HFFc6 (cell line): ENCODE measurements at regions not wholly inside any gene's neighbourhood (a gene's known extent, or its start where the extent isn't known, plus 50 kb on each side); places are given as distances from the start of the nearest gene placed in this dataset.

ENCODE experiments used
- DNase-seq: peaks from one replicate; pipeline ENCODE4 v3.0.0-alpha.2; 2018
- H3K27ac Mint-ChIP-seq: 2 replicates; pipeline ENCODE4 v1.8.0; 2020; ENCODE audit warnings: mild to moderate bottlenecking, mixed read lengths
- H3K27me3 Mint-ChIP-seq: 2 replicates; pipeline ENCODE4 v1.8.0; 2021; ENCODE audit warnings: mild to moderate bottlenecking, moderate library complexity, mixed read lengths; ENCODE audit not compliant: insufficient read depth
- H3K36me3 Mint-ChIP-seq: 2 replicates; pipeline ENCODE4 v1.8.0; 2021; ENCODE audit warnings: low read depth, mixed read lengths
- H3K4me1 Mint-ChIP-seq: 2 replicates; pipeline ENCODE4 v1.8.0; 2020; ENCODE audit warnings: low read depth, mixed read lengths
- H3K4me3 Mint-ChIP-seq: 2 replicates; pipeline ENCODE4 v1.8.0; 2020; ENCODE audit warnings: mild to moderate bottlenecking, moderate library complexity, mixed read lengths
- H3K9me3 Mint-ChIP-seq: 2 replicates; pipeline ENCODE4 v1.8.0; 2020; ENCODE audit warnings: mild to moderate bottlenecking, mixed read lengths
- TF ChIP-seq, protein P1 (sequence below): fragments of 200-600 bp; sonication (generic); IDR thresholded peaks from 2 replicates; pipeline ENCODE4 v1.5.0; 2021; ENCODE audit warnings: antibody characterized with exemption, mild to moderate bottlenecking

DNA sequence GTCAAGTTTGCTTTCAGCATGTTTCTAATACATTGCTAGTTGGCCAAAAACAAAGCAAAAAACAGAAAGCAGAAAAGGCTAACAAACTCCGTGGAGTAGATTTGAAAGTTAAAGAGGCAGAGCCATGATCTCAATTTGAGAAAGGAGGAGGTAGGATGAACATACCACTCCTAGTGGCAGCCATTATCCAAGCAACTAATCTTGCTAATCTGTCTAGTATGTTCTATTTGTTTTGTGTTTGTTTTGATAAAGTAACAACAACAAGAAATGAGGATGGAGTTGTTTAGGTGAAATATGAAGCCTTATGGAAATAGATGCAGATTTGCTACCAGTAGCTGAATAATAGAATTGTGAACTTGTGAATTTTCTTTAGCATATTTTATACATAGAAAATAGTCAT is 295.5 kb upstream of the PRDM1 start:
- DNase-seq = no peak
- Mint-ChIP-seq H3K4me3 (no peak overlapping the region), H3K4me1 (peaks cover 33% of the 10 kb centered on the region), H3K27me3 (no peaks in the 10 kb centered on the region; the same call in 1 of the 2 replicates), H3K36me3 (no peaks in the 10 kb centered on the region), H3K9me3 (no peaks in the 10 kb centered on the region), H3K27ac (no peak overlapping the region)
- TF ChIP-seq, protein P1, sequence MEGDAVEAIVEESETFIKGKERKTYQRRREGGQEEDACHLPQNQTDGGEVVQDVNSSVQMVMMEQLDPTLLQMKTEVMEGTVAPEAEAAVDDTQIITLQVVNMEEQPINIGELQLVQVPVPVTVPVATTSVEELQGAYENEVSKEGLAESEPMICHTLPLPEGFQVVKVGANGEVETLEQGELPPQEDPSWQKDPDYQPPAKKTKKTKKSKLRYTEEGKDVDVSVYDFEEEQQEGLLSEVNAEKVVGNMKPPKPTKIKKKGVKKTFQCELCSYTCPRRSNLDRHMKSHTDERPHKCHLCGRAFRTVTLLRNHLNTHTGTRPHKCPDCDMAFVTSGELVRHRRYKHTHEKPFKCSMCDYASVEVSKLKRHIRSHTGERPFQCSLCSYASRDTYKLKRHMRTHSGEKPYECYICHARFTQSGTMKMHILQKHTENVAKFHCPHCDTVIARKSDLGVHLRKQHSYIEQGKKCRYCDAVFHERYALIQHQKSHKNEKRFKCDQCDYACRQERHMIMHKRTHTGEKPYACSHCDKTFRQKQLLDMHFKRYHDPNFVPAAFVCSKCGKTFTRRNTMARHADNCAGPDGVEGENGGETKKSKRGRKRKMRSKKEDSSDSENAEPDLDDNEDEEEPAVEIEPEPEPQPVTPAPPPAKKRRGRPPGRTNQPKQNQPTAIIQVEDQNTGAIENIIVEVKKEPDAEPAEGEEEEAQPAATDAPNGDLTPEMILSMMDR = peak; percentile 63

DNA sequence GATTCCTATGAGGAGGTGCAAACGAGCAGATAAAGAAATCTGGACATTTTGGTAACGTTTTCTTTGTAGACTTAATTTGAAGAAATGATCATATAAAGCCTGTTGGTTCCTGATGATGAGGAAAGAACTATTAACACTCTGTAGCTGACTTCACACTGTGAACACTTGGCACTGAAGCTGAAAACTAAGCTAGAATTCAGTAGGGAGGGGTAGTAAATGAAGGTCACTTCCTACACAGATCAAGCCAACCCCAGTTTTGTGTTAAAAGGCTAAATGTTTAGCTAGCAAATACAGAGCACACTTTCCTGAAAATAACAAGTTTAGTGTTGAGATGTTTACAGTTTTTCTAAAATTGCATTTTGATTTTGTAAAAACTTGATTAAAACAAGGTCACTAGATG is 296.2 kb upstream of the PRDM1 start:
- no peaks in the 10 kb centered on the region; the same call in 1 of the 2 replicates for H3K27me3 Mint-ChIP-seq
- TF ChIP-seq, protein P1 = no peak
- no peaks in the 10 kb centered on the region for H3K9me3 Mint-ChIP-seq
- peaks cover 28% of the 10 kb centered on the region for H3K4me1 Mint-ChIP-seq
- no peaks in the 10 kb centered on the region for H3K36me3 Mint-ChIP-seq
- no peak for DNase-seq
- H3K4me3 Mint-ChIP-seq = no peak overlapping the region
- H3K27ac Mint-ChIP-seq = no peak overlapping the region

DNA sequence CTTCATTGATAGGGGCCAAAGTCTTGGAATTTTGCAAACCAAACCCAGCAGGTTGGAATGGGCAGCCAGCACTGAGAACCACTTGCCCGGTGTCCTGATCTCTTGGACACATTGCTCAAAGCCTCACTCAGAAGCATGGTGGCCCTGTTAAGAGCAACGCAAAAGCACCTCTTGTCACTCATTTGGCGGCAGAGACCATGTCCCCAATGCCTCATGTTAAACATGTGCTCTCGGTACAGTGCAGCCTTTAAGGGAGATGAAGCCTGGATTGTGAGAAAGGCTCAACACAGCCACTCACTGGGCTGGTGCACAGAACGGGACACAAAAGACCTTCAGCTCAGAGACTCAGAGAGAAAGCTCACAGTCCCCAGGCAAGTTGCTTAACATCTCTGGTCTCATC is 298.4 kb upstream of the PRDM1 start:
- no peaks in the 10 kb centered on the region for H3K9me3 Mint-ChIP-seq
- TF ChIP-seq, protein P1 = no peak
- no peak for DNase-seq
- H3K27ac Mint-ChIP-seq = no peak overlapping the region
- peaks cover 23% of the 10 kb centered on the region for H3K4me1 Mint-ChIP-seq
- H3K36me3 Mint-ChIP-seq = no peaks in the 10 kb centered on the region
- H3K4me3 Mint-ChIP-seq = no peak overlapping the region
- H3K27me3 Mint-ChIP-seq = no peaks in the 10 kb centered on the region; the same call in 1 of the 2 replicates

DNA sequence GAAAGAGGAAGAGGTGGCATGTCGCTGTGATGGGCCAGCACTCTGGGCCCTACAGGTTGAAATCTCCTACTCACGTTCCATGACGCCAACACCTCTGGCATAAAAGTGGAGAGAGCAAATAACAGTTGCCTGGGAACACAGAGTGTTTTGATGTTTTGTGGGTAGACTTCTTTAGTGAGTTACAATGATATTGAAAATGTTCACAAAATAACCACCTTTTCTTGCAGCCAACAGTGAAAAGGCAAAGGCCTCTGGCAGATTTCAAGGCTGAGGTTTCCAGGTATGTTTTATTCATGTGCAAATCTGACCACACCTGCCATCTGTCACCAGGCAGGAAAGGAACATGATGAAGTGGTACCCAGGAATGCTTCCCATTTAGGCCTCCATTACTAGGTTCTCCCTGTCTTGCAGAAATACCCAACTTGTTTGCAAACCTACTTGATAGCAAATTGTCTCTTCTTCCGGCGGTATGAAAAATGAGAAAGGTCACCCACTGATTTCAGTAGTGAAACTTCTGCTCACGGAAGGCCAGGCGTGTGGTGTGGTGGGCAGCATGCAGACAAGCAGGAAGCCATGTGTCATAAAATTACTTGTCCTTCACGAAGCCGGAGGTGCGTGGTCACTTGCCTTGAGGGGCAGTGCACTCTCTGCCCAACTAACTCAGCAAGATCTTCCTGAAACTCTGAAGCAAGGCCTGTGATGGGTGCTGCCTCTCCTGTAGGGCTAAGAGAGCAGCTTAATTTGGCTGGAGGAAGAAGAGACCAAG is 299.1 kb upstream of the PRDM1 start:
- no peak for DNase-seq
- H3K4me1 Mint-ChIP-seq = peaks cover 23% of the 10 kb centered on the region
- no peaks in the 10 kb centered on the region; the same call in 1 of the 2 replicates for H3K27me3 Mint-ChIP-seq
- H3K4me3 Mint-ChIP-seq = no peak overlapping the region
- H3K36me3 Mint-ChIP-seq = no peaks in the 10 kb centered on the region
- no peak overlapping the region for H3K27ac Mint-ChIP-seq
- H3K9me3 Mint-ChIP-seq = no peaks in the 10 kb centered on the region
- TF ChIP-seq, protein P1 = no peak

DNA sequence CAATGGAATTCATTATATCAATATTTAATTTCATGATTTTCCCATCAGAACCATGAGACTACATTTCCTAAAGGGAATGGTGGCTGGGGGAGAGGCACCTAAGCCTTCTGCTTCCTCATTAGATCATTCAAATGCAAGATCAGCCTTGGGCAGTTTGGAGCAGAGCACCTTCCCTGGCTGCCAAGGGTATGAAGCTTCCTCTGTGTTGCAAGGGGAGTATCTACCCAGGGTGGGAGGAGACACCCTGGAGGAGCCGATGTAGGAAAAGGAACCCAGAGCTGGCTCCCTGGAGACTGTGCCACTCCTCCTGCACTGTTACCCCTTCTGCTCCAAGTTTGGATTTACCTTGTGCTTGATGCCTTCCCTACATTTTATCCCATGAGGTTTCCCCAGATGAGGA is 299.7 kb upstream of the PRDM1 start:
- Mint-ChIP-seq H3K27me3 (no peaks in the 10 kb centered on the region; the same call in 1 of the 2 replicates), H3K9me3 (no peaks in the 10 kb centered on the region), H3K36me3 (no peaks in the 10 kb centered on the region), H3K27ac (no peak overlapping the region), H3K4me3 (no peak overlapping the region), H3K4me1 (peaks cover 23% of the 10 kb centered on the region)
- TF ChIP-seq, protein P1 = no peak
- no peak for DNase-seq
